ENCODE measurements at regions not wholly inside any gene's neighbourhood (a gene's known extent, or its start where the extent isn't known, plus 50 kb on each side); places are given as distances from the start of the nearest gene placed in this dataset.

- TF ChIP-seq PRDM15 (CRISPR knock-in tag; IDR thresholded peaks at IDR 0.05) (no peak), GRHL2 (CRISPR knock-in tag; IDR thresholded peaks at IDR 0.05; ENCODE audit: insufficient replicate concordance, severe bottlenecking) (no peak), ATF3 (CRISPR knock-in tag; conservative IDR thresholded peaks at IDR 0.05) (no peak)
Measured at GRCh38 chr9:35555246-35555701, 49.8 kb upstream of the TESK1 start (continued).

Measured in WTC11 (cell line).